Trophoblast cell (in vitro differentiated cells and primary cell): ENCODE measurements at regions not wholly inside any gene's neighbourhood (a gene's known extent, or its start where the extent isn't known, plus 50 kb on each side); places are given as distances from the start of the nearest gene placed in this dataset.
"Not testable (repeated sequence)": the region's sequence is repeated elsewhere in the genome, so short reads cannot be mapped to it uniquely, and the experiment has no call there.

Source experiments
- DNase-seq, 2 donors: peaks; one replicate each; pipeline ENCODE4 v3.0.0-alpha.2; 2016
- H2AFZ ChIP-seq: 2 replicates; pipeline ENCODE4 v1.6.1; 2013; ENCODE audit warnings: low read length, moderate library complexity, mild to moderate bottlenecking; ENCODE audit not compliant: insufficient read depth, poor library complexity
- H2AK5ac ChIP-seq: 2 replicates; pipeline ENCODE4 v1.6.1; 2013; ENCODE audit warnings: mild to moderate bottlenecking, low read length
- H2BK120ac ChIP-seq: 2 replicates; pipeline ENCODE4 v1.6.1; 2013; ENCODE audit warnings: low read length, mild to moderate bottlenecking, moderate library complexity; ENCODE audit not compliant: insufficient read depth, poor library complexity
- H2BK12ac ChIP-seq: 2 replicates; pipeline ENCODE4 v1.6.1; 2013; ENCODE audit warnings: mild to moderate bottlenecking, low read length, moderate library complexity
- H2BK5ac ChIP-seq: 2 replicates; pipeline ENCODE4 v1.6.1; 2013; ENCODE audit warnings: low read length, low read depth, moderate library complexity, mild to moderate bottlenecking; ENCODE audit not compliant: poor library complexity
- H3K14ac ChIP-seq: 2 replicates; pipeline ENCODE4 v1.6.1; 2013; ENCODE audit warnings: mild to moderate bottlenecking, low read length
- H3K18ac ChIP-seq: 2 replicates; pipeline ENCODE4 v1.6.1; 2013; ENCODE audit warnings: mild to moderate bottlenecking, low read length
- H3K23ac ChIP-seq: 2 replicates; pipeline ENCODE4 v1.6.1; 2013; ENCODE audit warnings: low read length
- H3K27ac ChIP-seq: 2 replicates; pipeline ENCODE4 v1.5.1; 2013; ENCODE audit warnings: low read depth, mild to moderate bottlenecking, inconsistent platforms, low read length, moderate library complexity
- H3K27me3 ChIP-seq: 2 replicates; pipeline ENCODE4 v1.6.1; 2013; ENCODE audit warnings: inconsistent platforms, mild to moderate bottlenecking, low read length, moderate library complexity; ENCODE audit not compliant: insufficient read depth
- H3K36me3 ChIP-seq, 2 experiments: 1 replicate in 1 of 2; 2 replicates in 1 of 2; pipeline ENCODE4 v1.6.1; 2013; ENCODE audit warnings: low read length in 2 of 2, mild to moderate bottlenecking in 2 of 2, moderate library complexity in 1 of 2; ENCODE audit not compliant: insufficient read depth in 2 of 2, control insufficient read depth in 1 of 2
- H3K4ac ChIP-seq: 2 replicates; pipeline ENCODE4 v1.6.1; 2013; ENCODE audit warnings: low read depth, mild to moderate bottlenecking, low read length, moderate library complexity
- H3K4me1 ChIP-seq, 2 experiments: 1 replicate in 1 of 2; 2 replicates in 1 of 2; pipeline ENCODE4 v1.6.1; 2013; ENCODE audit warnings: low read length in 2 of 2, mild to moderate bottlenecking in 2 of 2, moderate library complexity in 1 of 2; ENCODE audit not compliant: insufficient read depth in 2 of 2, control insufficient read depth in 1 of 2
- H3K4me2 ChIP-seq: 2 replicates; pipeline ENCODE4 v1.6.1; 2013; ENCODE audit warnings: inconsistent platforms, mild to moderate bottlenecking, low read length, moderate library complexity
- H3K4me3 ChIP-seq: 2 replicates; pipeline ENCODE4 v1.5.1; 2013; ENCODE audit warnings: mild to moderate bottlenecking, low read depth, low read length, inconsistent platforms
- H3K79me1 ChIP-seq: one replicate; pipeline ENCODE4 v1.6.1; 2013; ENCODE audit warnings: low read length
- H3K79me2 ChIP-seq: 2 replicates; pipeline ENCODE4 v1.6.1; 2013; ENCODE audit warnings: low read length, mild to moderate bottlenecking; ENCODE audit not compliant: control insufficient read depth, insufficient read depth, poor library complexity
- H3K9ac ChIP-seq: 2 replicates; pipeline ENCODE4 v1.6.1; 2013; ENCODE audit warnings: mild to moderate bottlenecking, low read length
- H3K9me3 ChIP-seq: 2 replicates; pipeline ENCODE4 v1.6.1; 2013; ENCODE audit warnings: low read depth, mild to moderate bottlenecking, control low read depth, inconsistent platforms, low read length; ENCODE audit not compliant: insufficient read depth
- H4K12ac ChIP-seq: 2 replicates; pipeline ENCODE4 v1.6.1; 2013; ENCODE audit warnings: low read depth, mild to moderate bottlenecking, low read length, moderate library complexity
- H4K8ac ChIP-seq: 2 replicates; pipeline ENCODE4 v1.6.1; 2013; ENCODE audit warnings: low read depth, mild to moderate bottlenecking, low read length, moderate library complexity
- H4K91ac ChIP-seq: one replicate; pipeline ENCODE4 v1.6.1; 2013; ENCODE audit warnings: low read depth, mild to moderate bottlenecking, low read length, moderate library complexity
- WGBS: extraction: QIAGEN DNeasy Blood & Tissue Kit; methylation state at CpG from one replicate; pipeline ENCODE4 v1.1.7; 2013; ENCODE audit warnings: missing lambda C conversion rate; ENCODE audit not compliant: insufficient read length, insufficient coverage; ENCODE audit errors: extremely low coverage; 5-methylcytosine and 5-hydroxymethylcytosine counted together

DNA sequence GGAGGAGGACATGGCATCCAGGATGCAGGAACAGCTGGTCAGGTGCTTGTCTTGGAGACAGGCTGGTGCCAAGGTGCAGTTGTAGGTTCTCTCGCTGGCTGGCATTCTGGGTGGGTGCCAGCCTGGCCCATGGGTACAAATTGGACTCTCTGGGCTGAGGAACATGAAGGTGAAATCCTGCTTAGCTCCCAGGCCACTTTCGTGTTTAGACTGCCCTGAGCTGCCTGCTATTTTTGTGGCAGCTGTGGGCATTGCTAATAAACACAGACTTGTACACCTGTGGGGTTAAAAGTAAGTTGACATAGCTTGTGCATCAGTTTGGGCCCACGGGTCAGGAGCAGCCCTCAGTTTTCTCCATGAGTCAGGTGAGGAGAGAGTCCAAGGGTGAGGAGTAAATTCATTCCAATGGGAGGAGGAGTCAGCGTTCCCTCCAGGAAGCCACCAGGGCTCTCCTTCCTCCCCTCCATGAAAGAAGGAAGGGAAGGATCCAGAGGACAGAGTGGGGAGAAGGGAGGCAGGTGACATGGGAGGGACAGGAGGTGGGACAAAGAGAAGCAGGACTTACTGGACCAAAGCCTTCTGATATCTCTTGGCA is 380.0 kb downstream of the GLRX3 start:
- Histone ChIP-seq H3K79me1 (no peaks in the 10 kb centered on the region), H3K27me3 (no peaks in the 10 kb centered on the region), H3K79me2 (no peaks in the 10 kb centered on the region), H3K14ac (no peak overlapping the region), H2BK5ac (no peak overlapping the region), H3K9me3 (peaks cover 2% of the 10 kb centered on the region), H4K8ac (no peak overlapping the region), H3K36me3 (no peaks in the 10 kb centered on the region), H4K91ac (no peak overlapping the region), H2AFZ (no peak overlapping the region), H3K23ac (no peak overlapping the region), H2BK12ac (no peak overlapping the region), H3K4me2 (no peak overlapping the region), H3K4ac (no peak overlapping the region), H4K12ac (no peak overlapping the region), H3K4me1 (no peaks in the 10 kb centered on the region), H3K4me3 (no peak overlapping the region), H3K18ac (no peak overlapping the region), H2BK120ac (no peak overlapping the region), H2AK5ac (no peak overlapping the region), H3K9ac (no peak overlapping the region), H3K27ac (no peak overlapping the region)
- no peak for DNase-seq
- WGBS = no CpG with 5 or more reads among the region's 4 CpGs

DNA sequence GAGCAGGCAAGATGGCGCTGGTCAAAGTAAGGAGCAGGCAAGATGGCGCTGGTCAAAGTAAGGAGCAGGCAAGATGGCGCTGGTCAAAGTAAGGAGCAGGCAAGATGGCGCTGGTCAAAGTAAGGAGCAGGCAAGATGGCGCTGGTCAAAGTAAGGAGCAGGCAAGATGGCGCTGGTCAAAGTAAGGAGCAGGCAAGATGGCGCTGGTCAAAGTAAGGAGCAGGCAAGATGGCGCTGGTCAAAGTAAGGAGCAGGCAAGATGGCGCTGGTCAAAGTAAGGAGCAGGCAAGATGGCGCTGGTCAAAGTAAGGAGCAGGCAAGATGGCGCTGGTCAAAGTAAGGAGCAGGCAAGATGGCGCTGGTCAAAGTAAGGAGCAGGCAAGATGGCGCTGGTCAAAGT is 382.7 kb downstream of the GLRX3 start:
- not testable (repeated sequence) for H2AFZ ChIP-seq, H3K79me1 ChIP-seq, H4K91ac ChIP-seq, H2AK5ac ChIP-seq, H3K4me2 ChIP-seq, H4K8ac ChIP-seq, H3K23ac ChIP-seq, H3K18ac ChIP-seq, H3K79me2 ChIP-seq, H3K27me3 ChIP-seq, H4K12ac ChIP-seq, H2BK12ac ChIP-seq, H3K14ac ChIP-seq, H3K9ac ChIP-seq, H3K4me1 ChIP-seq, H3K4me3 ChIP-seq, H3K9me3 ChIP-seq, DNase-seq, H2BK5ac ChIP-seq, H2BK120ac ChIP-seq, H3K4ac ChIP-seq, H3K27ac ChIP-seq, H3K36me3 ChIP-seq
- WGBS = no CpG with 5 or more reads among the region's 13 CpGs

DNA sequence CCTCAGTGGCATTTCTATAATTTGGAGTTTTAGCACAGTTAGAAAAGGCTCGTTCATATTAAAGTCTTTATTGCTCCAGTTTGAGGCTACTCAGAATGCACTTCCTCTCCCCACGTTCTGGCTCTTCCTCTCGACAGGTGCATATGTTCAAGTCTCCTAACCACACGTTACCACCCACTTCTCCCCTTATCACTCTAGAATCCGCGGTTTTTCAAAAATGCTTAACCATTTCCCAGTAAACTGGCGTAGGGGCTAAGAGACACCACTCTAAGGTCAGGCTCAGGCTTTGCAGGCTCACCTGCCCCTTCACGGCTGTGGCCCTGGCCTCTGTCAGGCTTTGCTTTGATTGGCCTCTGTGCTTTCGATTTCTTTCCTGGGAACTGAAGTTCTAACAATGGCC is 383.6 kb downstream of the GLRX3 start:
- no peak overlapping the region for H2AK5ac ChIP-seq
- no peaks in the 10 kb centered on the region for H3K79me2 ChIP-seq
- no peaks in the 10 kb centered on the region for H3K27me3 ChIP-seq
- no peak overlapping the region for H2BK12ac ChIP-seq
- no peak overlapping the region for H2BK120ac ChIP-seq
- H3K4me1 ChIP-seq = no peaks in the 10 kb centered on the region
- H4K12ac ChIP-seq = no peak overlapping the region
- no peak overlapping the region for H3K4me2 ChIP-seq
- WGBS = 100% methylated on average over 3 of the region's 9 CpGs
- H3K36me3 ChIP-seq = no peaks in the 10 kb centered on the region
- H3K79me1 ChIP-seq = no peaks in the 10 kb centered on the region
- no peak overlapping the region for H2AFZ ChIP-seq
- H2BK5ac ChIP-seq = no peak overlapping the region
- H4K91ac ChIP-seq = no peak overlapping the region
- H3K4me3 ChIP-seq = no peak overlapping the region
- H4K8ac ChIP-seq = no peak overlapping the region
- H3K14ac ChIP-seq = no peak overlapping the region
- H3K18ac ChIP-seq = no peak overlapping the region
- no peak overlapping the region for H3K27ac ChIP-seq
- no peak for DNase-seq
- H3K4ac ChIP-seq = no peak overlapping the region
- peaks cover 5% of the 10 kb centered on the region for H3K9me3 ChIP-seq
- H3K23ac ChIP-seq = no peak overlapping the region
- H3K9ac ChIP-seq = no peak overlapping the region

DNA sequence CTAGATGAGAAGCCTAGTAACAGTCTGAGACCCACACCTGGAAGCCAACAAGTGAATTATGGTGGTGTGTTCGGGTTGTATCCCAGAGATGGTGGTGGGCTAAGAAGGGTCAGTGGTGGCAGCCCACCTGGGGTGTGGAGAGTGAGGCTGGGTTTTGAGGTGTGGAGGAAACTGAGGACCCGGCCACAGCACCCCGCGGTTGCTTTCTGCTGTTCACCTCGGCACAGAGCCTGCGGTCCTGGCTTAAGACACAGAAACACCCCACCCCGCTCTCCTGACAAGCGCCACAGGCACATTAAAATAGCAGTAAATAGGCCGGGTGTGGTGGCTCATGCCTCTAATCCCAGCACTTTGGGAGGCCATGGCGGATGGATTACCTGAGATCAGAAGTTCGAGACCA is 395.1 kb downstream of the GLRX3 start:
- no CpG with 5 or more reads among the region's 11 CpGs for WGBS
- Histone ChIP-seq H2BK120ac (no peak overlapping the region), H3K9ac (no peak overlapping the region), H4K91ac (no peak overlapping the region), H4K12ac (no peak overlapping the region), H3K79me2 (no peaks in the 10 kb centered on the region), H3K27ac (no peak overlapping the region), H3K79me1 (no peaks in the 10 kb centered on the region), H3K36me3 (no peaks in the 10 kb centered on the region), H2AK5ac (no peak overlapping the region), H3K14ac (no peak overlapping the region), H3K4ac (no peak overlapping the region), H3K4me3 (no peak overlapping the region), H3K4me1 (no peaks in the 10 kb centered on the region), H3K9me3 (no peaks in the 10 kb centered on the region), H3K18ac (no peak overlapping the region), H3K23ac (no peak overlapping the region), H2BK12ac (no peak overlapping the region), H2BK5ac (no peak overlapping the region), H4K8ac (no peak overlapping the region), H3K4me2 (no peak overlapping the region), H2AFZ (no peak overlapping the region), H3K27me3 (no peaks in the 10 kb centered on the region)
- no peak for DNase-seq
